Adipocyte (in vitro differentiated cells): ENCODE measurements at regions not wholly inside any gene's neighbourhood (a gene's known extent, or its start where the extent isn't known, plus 50 kb on each side); places are given as distances from the start of the nearest gene placed in this dataset.

ENCODE experiments used
- DNase-seq: peaks from one replicate; pipeline ENCODE4 v3.0.0-alpha.2; 2015; ENCODE audit warnings: low read depth
- H3K27me3 ChIP-seq: replicated peaks from 2 replicates; pipeline ENCODE4 v1.7.0; 2013; ENCODE audit warnings: mild to moderate bottlenecking, low read length, moderate library complexity; ENCODE audit not compliant: control insufficient read depth, insufficient read depth
- H3K36me3 ChIP-seq: 2 replicates; pipeline ENCODE4 v1.7.0; 2013; ENCODE audit warnings: low read length, mild to moderate bottlenecking, moderate library complexity; ENCODE audit not compliant: control insufficient read depth, insufficient read depth, severe bottlenecking
- H3K4me1 ChIP-seq: 2 replicates; pipeline ENCODE4 v1.7.0; 2013; ENCODE audit warnings: mild to moderate bottlenecking, low read length, moderate library complexity; ENCODE audit not compliant: control insufficient read depth, insufficient read depth
- H3K4me3 ChIP-seq: 2 replicates; pipeline ENCODE4 v1.7.0; 2013; ENCODE audit warnings: mild to moderate bottlenecking, low read length, moderate library complexity
- H3K9ac ChIP-seq: 2 replicates; pipeline ENCODE4 v1.7.0; 2013; ENCODE audit warnings: mild to moderate bottlenecking, low read length, moderate library complexity
- H3K9me3 ChIP-seq: 2 replicates; pipeline ENCODE4 v1.7.0; 2013; ENCODE audit warnings: mild to moderate bottlenecking, low read length, moderate library complexity; ENCODE audit not compliant: control insufficient read depth

DNA sequence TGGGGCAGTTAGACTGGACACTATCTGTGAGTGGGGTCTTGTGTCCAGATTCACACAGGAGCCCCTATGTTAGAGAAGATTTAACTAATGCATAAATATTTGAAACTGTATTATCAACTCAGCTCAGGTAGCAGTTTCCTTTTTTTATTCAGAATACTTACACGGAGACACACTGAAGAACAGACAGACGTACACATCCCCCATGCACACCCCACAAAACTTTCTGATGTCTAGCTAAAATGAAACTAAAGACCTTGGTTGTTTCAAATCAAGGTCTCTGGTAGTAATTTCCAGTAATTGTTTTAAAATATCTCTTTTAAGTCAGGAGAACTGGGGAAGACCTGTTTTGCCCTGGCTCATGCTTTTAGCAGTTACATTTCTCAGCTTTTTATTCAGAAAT lies 55.7 kb upstream of the PRKCQ start:
- Histone ChIP-seq H3K9ac (no peak overlapping the region), H3K36me3 (no peaks in the 10 kb centered on the region), H3K27me3 (no peaks in the 10 kb centered on the region), H3K4me1 (no peaks in the 10 kb centered on the region), H3K4me3 (no peak overlapping the region), H3K9me3 (no peaks in the 10 kb centered on the region)
- DNase-seq: no peak
